ENCODE measurements at regions not wholly inside any gene's neighbourhood (a gene's known extent, or its start where the extent isn't known, plus 50 kb on each side); places are given as distances from the start of the nearest gene placed in this dataset.

GRCh38 chr4:125004676-125005075, 292.1 kb upstream of the ANKRD50 start:
- H3K9ac ChIP-seq (replicated peaks in 1 of 4; ENCODE audit: extremely low read depth in 1 of 4, low read depth in 3 of 4, low read length in 3 of 4): no peak overlapping the region
- no peak overlapping the region for H3K4ac ChIP-seq (replicated peaks; ENCODE audit: insufficient read length, low read depth, low read length)
- no peak overlapping the region for H4K8ac ChIP-seq (ENCODE audit: extremely low read depth, insufficient read depth, low read length)
- H3K27me3 ChIP-seq (replicated peaks in 1 of 4; ENCODE audit: control insufficient read depth in 3 of 4, extremely low read depth in 1 of 4, insufficient read depth in 3 of 4, low read length in 3 of 4): no peaks in the 10 kb centered on the region
- H3K4me3 ChIP-seq (ENCODE audit: extremely low read depth in 1 of 4, insufficient read depth in 2 of 4, low read depth in 3 of 4, low read length in 4 of 4): no peak overlapping the region
- H3K56ac ChIP-seq (replicated peaks; ENCODE audit: insufficient read length, low read depth, low read length): no peak overlapping the region
- H3K23ac ChIP-seq (ENCODE audit: insufficient read length): no peak overlapping the region
- CTCF ChIA-PET (ENCODE audit: partially characterized antibody): no interaction called here
- no peak overlapping the region for H4K91ac ChIP-seq (replicated peaks; ENCODE audit: insufficient read length, low read length)
- no peak overlapping the region for H2BK5ac ChIP-seq (ENCODE audit: low read depth, low read length)
- H4K20me1 ChIP-seq (replicated peaks in 1 of 2; ENCODE audit: control insufficient read depth in 1 of 2, insufficient read depth in 2 of 2, low read length in 2 of 2): no peaks in the 10 kb centered on the region
- no peak overlapping the region for H2AFZ ChIP-seq (ENCODE audit: low read length)
- no peak overlapping the region for H3K18ac ChIP-seq (ENCODE audit: extremely low read depth, low read length)
- POLR2A ChIA-PET (ENCODE audit: partially characterized antibody): no interaction called here
- H2BK12ac ChIP-seq (ENCODE audit: low read depth, low read length): no peak overlapping the region
- H3K4me1 ChIP-seq (replicated peaks in 1 of 4; ENCODE audit: control insufficient read depth in 3 of 4, insufficient read depth in 4 of 4, low read length in 3 of 4): no peaks in the 10 kb centered on the region
- H3K79me2 ChIP-seq (ENCODE audit: control insufficient read depth in 1 of 2, insufficient read depth in 2 of 2, low read length in 2 of 2): no peaks in the 10 kb centered on the region
- H2AK5ac ChIP-seq (ENCODE audit: low read depth, low read length): no peak overlapping the region
- peaks cover 5 to 6% of the 10 kb centered on the region in 2 experiments; a peak in 3 of 4 replicates for H3K9me3 ChIP-seq (ENCODE audit: insufficient read depth in 2 of 2, low read depth in 1 of 2, low read length in 1 of 2)
- H4K5ac ChIP-seq (ENCODE audit: insufficient read length, low read depth, low read length): no peak overlapping the region
- H2BK120ac ChIP-seq (replicated peaks; ENCODE audit: low read depth, low read length): no peak overlapping the region
- FAIRE-seq: no peak
- H2BK15ac ChIP-seq (ENCODE audit: low read length): no peak overlapping the region
- peaks cover 0 to 3% (median 0%) of the 10 kb centered on the region in 4 experiments; a peak in 2 of 8 replicates for H3K36me3 ChIP-seq (ENCODE audit: control insufficient read depth in 2 of 4, insufficient read depth in 4 of 4, low read length in 3 of 4)
- DNase-seq (ENCODE audit: low read depth in 1 of 2, low spot score in 2 of 2): no peak
- no peaks in the 10 kb centered on the region for H3K23me2 ChIP-seq (ENCODE audit: low read depth, low read length)
- H3K27ac ChIP-seq (ENCODE audit: low read depth, low read length): no peak overlapping the region
- no peak overlapping the region for H2BK20ac ChIP-seq (ENCODE audit: low read length)
- H3K4me2 ChIP-seq (ENCODE audit: insufficient read depth in 1 of 2, low read depth in 2 of 2, low read length in 2 of 2): no peak overlapping the region
- no peaks in the 10 kb centered on the region for H3K79me1 ChIP-seq (ENCODE audit: low read depth, low read length)
- WGBS, 2 experiments (ENCODE audit: extremely low coverage in 1 of 2, insufficient coverage in 1 of 2, insufficient read length in 1 of 2, insufficient replicate concordance in 2 of 2, low coverage in 1 of 2, low lambda C conversion rate in 2 of 2, missing lambda C conversion rate in 1 of 2): 86% methylated on average over 3 of the region's 3 CpGs; no CpG with 5 or more reads in 1 of the 2 experiments
- H3K14ac ChIP-seq (ENCODE audit: insufficient read length): no peak overlapping the region
- TF ChIP-seq SP1 (IDR thresholded peaks at IDR 0.05; ENCODE audit: low read depth, low read length) (no peak), BACH1 (IDR thresholded peaks at IDR 0.05; ENCODE audit: low read length) (no peak), RXRA (IDR thresholded peaks at IDR 0.05; ENCODE audit: insufficient read depth, low read depth, low read length) (no peak), SP4 (IDR thresholded peaks at IDR 0.05; ENCODE audit: low read length) (no peak), SIRT6 (IDR thresholded peaks at IDR 0.05; ENCODE audit: low read length) (no peak), EGR1 (IDR thresholded peaks at IDR 0.05; ENCODE audit: borderline replicate concordance, low read depth, low read length) (no peak), SP2 (IDR thresholded peaks at IDR 0.05; ENCODE audit: low read length) (no peak), CTBP2 (IDR thresholded peaks at IDR 0.05; ENCODE audit: borderline replicate concordance, insufficient read depth, insufficient read length, low read length) (no peak)
- TF ChIP-seq, protein P1, sequence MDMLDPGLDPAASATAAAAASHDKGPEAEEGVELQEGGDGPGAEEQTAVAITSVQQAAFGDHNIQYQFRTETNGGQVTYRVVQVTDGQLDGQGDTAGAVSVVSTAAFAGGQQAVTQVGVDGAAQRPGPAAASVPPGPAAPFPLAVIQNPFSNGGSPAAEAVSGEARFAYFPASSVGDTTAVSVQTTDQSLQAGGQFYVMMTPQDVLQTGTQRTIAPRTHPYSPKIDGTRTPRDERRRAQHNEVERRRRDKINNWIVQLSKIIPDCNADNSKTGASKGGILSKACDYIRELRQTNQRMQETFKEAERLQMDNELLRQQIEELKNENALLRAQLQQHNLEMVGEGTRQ (IDR thresholded peaks at IDR 0.05; ENCODE audit: low read length): no peak
- TF ChIP-seq, protein P2, sequence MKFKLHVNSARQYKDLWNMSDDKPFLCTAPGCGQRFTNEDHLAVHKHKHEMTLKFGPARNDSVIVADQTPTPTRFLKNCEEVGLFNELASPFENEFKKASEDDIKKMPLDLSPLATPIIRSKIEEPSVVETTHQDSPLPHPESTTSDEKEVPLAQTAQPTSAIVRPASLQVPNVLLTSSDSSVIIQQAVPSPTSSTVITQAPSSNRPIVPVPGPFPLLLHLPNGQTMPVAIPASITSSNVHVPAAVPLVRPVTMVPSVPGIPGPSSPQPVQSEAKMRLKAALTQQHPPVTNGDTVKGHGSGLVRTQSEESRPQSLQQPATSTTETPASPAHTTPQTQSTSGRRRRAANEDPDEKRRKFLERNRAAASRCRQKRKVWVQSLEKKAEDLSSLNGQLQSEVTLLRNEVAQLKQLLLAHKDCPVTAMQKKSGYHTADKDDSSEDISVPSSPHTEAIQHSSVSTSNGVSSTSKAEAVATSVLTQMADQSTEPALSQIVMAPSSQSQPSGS (IDR thresholded peaks at IDR 0.05; ENCODE audit: low read length): no peak

Data from H1 (cell line).